Fibroblast of villous mesenchyme (primary cell): ENCODE measurements at regions not wholly inside any gene's neighbourhood (a gene's known extent, or its start where the extent isn't known, plus 50 kb on each side); places are given as distances from the start of the nearest gene placed in this dataset.

ENCODE experiments used
- DNase-seq: peaks from one replicate; pipeline ENCODE4 v3.0.0-alpha.2; 2010; ENCODE audit warnings: low read depth
- H3K4me3 ChIP-seq: 2 replicates; pipeline ENCODE4 v1.5.1; 2011; ENCODE audit warnings: low read depth, mild to moderate bottlenecking, low read length
- CTCF ChIP-seq: IDR thresholded peaks from 2 replicates; pipeline ENCODE4 v1.5.1; 2012; ENCODE audit warnings: low read depth, mild to moderate bottlenecking, low read length; ENCODE audit not compliant: insufficient read depth

GRCh38 chr6:140779991-140780596 lies 1352.6 kb upstream of the GJE1 start:
- DNase-seq = no peak
- no peak for TF ChIP-seq CTCF

GRCh38 chr6:140779341-140779740 lies 1353.4 kb upstream of the GJE1 start:
- TF ChIP-seq CTCF = no peak
- no peak overlapping the region for H3K4me3 ChIP-seq
- DNase-seq = peak; percentile 44

More at GRCh38 chr6:140779991-140780596, 1352.6 kb upstream of the GJE1 start:
- H3K4me3 ChIP-seq = no peak overlapping the region

GRCh38 chr6:140777780-140778179 lies 1354.9 kb upstream of the GJE1 start:
- no peak overlapping the region for H3K4me3 ChIP-seq
- TF ChIP-seq CTCF = no peak
- DNase-seq = no peak

GRCh38 chr6:140775061-140775460 lies 1357.7 kb upstream of the GJE1 start:
- no peak overlapping the region for H3K4me3 ChIP-seq
- no peak for DNase-seq
- TF ChIP-seq CTCF = no peak

- DNase-seq = peak; percentile 82
- no peak for TF ChIP-seq CTCF
- H3K4me3 ChIP-seq = no peak overlapping the region
Measured at GRCh38 chr6:140774080-140774505, 1358.6 kb upstream of the GJE1 start.

- no peak overlapping the region for H3K4me3 ChIP-seq
- TF ChIP-seq CTCF = no peak
- DNase-seq = no peak
Measured at GRCh38 chr6:140773276-140773675, 1359.4 kb upstream of the GJE1 start.

GRCh38 chr6:140772576-140772975 lies 1360.1 kb upstream of the GJE1 start:
- DNase-seq = peak; percentile 22
- TF ChIP-seq CTCF = no peak

More at GRCh38 chr6:140772576-140772975, 1360.1 kb upstream of the GJE1 start:
- no peak overlapping the region for H3K4me3 ChIP-seq
